HS-27A (cell line): ENCODE measurements at regions not wholly inside any gene's neighbourhood (a gene's known extent, or its start where the extent isn't known, plus 50 kb on each side); places are given as distances from the start of the nearest gene placed in this dataset.
A peak's percentile ranks its signal among the peaks of the same experiment; 100 is the strongest.

Experiments
- DNase-seq: peaks from one replicate; pipeline ENCODE4 v3.0.0-alpha.2; 2012; ENCODE audit warnings: low read depth, missing footprints

GRCh38 chr15:61480295-61480694 lies 251.2 kb upstream of the RORA start:
- no peak for DNase-seq

DNA sequence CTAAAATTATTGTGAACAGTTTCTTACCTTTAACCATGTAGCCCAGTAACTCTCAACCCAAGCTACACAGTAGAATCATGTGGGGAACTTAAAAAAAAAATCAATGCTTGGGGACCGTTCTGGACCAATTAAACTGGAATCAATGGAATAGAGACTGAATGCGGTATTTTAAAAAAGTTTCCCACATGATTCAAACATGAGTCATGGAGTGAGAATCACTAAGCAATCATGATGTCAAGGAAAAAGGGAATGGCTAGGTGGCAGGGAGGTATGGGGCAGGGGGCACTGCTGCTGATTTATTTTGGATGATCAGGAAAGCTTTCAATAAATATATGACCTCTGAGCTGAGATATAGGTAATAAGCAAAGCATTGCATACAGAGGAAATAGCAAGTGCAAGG lies 250.5 kb upstream of the RORA start:
- DNase-seq: no peak

- no peak for DNase-seq
Observed at GRCh38 chr15:61476741-61477140, 247.6 kb upstream of the RORA start.

DNA sequence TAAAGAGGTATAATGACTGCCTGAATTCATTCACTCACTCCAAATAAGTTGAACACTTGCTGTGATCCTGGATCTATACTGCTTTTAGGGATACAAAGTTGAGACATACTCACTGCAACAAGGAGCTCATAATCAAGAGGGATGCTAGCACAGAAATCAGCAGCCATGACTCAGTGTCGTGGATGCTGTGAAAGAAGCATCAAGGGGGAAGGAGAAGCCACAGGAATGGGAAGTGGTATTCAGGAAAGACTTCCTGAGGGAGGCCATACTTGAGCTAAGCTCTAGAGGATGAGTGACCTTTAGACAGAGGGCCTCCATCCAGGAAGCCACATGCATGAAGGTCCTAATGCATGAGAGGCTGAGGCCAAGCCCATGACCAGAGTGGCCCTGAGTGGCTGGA lies 245.7 kb upstream of the RORA start:
- DNase-seq: no peak

- no peak for DNase-seq
Observed at GRCh38 chr15:61467823-61468222, 238.7 kb upstream of the RORA start.

- no peak for DNase-seq
Observed at GRCh38 chr15:61459785-61460707, 230.9 kb upstream of the RORA start.

DNA sequence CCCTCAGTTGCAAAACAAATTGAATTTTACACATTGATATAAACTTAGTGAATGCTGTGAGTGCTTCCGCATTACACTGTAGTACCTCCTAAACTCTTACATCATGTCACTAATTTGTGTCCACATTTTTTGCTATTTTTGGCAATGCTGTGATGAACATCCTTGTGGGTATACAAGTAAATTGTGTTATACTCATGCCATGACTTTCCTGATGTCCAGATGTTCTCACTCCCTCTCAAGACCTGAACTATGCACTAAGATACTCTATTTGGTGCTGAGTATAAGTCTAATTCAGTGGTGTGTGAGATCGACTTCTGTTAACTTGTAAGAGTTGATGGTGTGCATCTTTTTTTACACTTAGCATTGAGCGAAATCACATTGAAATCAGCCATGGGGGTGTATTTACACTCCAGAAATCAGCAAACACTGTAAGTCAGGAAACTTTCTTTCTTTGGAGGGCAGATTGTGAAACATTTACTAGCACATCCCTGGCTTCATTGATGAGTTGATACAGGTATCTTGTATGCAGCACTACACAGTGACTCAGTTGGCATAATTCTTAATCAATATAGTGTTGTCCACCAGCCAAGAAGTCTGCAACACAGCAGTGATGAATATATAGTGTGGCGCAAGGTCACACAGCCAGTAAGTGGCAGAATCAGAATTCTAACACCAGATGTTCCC lies 228.1 kb upstream of the RORA start:
- no peak for DNase-seq

- DNase-seq: no peak
Observed at GRCh38 chr15:61449186-61449702, 220.1 kb upstream of the RORA start.

GRCh38 chr15:61447981-61448380 lies 218.9 kb upstream of the RORA start:
- DNase-seq: no peak

GRCh38 chr15:61444585-61444984 lies 215.5 kb upstream of the RORA start:
- no peak for DNase-seq

- no peak for DNase-seq
Observed at GRCh38 chr15:61442821-61443220, 213.7 kb upstream of the RORA start.

DNA sequence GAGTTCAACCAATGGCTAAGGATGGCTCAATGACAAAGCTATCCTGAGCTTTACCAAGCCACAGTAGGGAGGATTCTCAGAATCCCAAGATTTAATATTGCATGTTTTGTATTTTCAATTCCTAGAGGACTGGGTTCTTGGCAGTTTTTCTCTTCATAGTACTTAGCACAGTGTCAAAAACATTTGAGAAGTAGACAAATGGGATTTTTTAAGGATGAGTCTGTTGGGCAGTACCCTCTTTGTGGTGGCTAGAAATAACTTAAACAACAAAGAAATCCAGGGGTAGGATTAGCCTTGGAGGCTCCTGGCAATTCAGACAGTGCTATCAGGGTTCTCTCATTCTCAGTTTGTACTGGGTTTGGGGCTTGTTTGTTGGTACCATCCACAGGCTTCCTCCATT lies 212.8 kb upstream of the RORA start:
- DNase-seq: no peak

DNA sequence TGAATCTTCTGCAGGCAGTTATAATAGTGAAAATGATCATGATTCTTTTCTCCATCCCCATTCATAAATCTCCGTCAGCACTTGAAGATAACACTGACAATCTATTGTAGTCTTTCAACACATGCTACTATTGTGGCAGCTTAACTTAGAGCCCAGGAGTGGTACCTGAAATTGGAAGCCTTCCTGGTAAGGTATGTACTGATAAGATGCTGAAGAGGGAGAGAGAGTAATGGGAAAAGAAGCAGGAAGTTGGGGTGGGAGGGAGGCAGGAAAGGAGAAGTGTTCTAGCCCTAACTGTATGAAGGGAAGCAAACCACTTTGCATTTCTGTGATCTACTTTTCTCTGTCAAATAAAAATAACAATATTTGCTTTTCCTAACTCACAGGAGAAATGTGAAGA lies 197.4 kb upstream of the RORA start:
- DNase-seq: no peak

DNA sequence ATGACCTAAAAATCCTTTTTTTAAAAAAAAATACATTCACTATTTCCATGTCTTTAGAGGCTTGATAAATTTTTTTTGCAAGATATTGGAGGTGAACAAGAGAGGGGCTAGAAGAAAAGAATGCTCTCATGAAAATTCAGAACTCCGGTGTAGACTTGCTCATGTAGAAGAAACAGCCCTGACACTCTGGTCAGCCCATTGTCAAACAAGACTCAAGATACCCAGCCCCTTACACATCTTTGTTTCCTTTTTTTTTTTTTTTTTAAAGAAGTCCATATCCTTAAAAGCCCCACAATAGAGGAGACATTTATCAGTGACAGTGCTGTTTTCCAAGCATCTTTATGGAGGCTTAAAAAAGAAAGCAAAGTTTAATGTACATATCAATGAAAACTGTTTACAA lies 196.8 kb upstream of the RORA start:
- no peak for DNase-seq

GRCh38 chr15:61422773-61423172 lies 193.7 kb upstream of the RORA start:
- no peak for DNase-seq

DNA sequence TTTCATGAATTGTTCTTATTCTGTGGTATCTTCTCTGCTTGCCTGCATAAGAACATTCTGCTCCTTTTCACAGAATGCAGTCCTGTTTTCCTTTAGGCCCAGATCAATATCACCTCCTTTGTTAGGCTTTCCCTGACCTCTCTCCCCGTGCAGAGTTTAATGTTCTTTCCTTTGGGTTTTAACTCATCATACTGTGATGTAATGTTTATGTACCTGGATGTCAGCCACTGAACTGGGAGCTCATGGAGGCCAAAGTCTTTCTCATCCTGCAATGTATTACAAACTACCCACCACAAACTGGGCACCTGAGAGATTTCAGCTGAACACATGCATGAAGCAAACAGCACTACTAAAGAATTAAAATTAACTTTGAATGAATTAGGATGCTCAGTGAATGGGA lies 192.8 kb upstream of the RORA start:
- DNase-seq: no peak

DNA sequence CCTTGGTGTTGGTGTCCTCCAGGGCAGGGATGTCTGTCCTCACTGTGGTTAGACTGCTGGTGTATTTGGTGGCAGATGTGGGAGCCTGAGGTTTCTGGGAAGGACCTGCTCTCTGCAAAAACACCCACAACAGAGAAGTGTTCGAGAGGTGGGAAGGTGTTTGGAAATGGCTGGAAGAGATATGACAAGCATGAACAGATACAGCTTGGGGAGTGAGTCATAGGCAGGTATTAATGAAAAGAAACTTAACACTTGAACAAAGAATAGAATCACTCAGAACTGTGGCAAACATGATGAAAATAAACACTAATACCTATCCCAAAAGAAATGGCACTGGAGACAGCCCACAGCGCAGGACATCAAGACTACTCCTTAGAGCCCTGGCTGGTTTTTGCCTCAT lies 192.4 kb upstream of the RORA start:
- DNase-seq: no peak

DNA sequence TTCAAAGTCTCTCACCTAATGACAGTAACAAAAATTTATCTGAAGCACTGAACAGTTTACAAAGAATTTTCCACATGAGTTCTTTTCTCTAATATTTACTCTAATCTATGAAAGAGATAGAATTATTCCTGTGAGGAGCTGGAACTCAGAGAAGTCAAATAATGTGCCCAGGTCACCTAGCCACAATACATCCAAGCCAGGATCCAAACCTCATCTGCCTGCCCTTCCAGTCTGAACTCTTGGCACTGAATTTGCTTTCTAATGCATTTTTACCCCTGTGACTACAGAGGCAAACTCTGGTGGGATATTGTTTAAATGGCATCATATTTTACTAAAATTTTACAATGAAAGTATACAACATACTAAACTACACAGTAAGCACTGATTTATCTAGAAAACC lies 191.4 kb upstream of the RORA start:
- no peak for DNase-seq

DNA sequence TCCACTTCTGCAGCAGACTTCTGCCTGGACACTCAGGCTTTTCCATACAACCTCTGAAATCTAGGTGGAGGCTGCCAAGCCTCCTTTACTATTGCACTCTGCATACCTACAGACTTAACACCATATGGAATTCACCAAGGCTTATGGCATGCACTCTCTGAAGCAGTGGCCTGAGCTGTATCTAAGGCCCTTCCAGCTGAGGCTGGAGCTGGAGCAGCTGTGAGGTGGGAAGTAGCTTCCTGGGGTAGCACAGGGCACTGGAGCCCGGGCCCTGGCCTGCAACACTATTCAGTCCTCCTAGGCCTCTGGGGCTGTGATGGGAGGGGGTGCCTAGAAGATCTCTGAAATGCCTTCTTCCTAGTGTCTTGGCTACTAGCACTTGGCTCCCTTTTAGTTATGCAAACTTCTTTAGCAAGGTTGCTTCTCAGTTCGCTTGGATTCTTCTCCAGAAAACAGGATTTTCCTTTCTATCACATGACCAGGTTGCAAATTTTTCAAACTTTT lies 186.6 kb upstream of the RORA start:
- DNase-seq: no peak

- no peak for DNase-seq
Observed at GRCh38 chr15:61411902-61412510, 182.9 kb upstream of the RORA start.

GRCh38 chr15:61410662-61411061 lies 181.6 kb upstream of the RORA start:
- DNase-seq: peak; percentile 9

DNA sequence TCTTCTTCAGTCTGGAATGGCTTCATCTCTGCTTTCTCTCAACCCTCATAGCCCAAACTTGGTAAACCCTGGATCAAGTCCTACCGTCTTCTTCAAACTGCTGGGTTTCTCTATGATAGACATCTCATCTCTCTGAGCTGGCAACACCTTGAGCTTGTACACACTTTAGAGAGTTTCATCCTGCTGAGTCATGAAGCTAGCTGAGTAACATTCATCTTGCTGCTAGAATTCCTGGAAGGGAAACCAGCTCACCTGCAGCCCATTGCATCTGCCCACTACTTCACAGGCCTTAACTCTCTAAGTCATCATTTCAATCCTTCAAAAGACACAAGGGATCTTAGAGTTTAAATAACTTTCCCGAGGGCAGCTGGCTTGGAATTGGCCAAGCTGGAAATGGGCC lies 175.5 kb upstream of the RORA start:
- no peak for DNase-seq

- no peak for DNase-seq
Observed at GRCh38 chr15:61403884-61404283, 174.8 kb upstream of the RORA start.
